T-helper 2 cell treated with Interferon-gamma antibody and Interleukin-4, amounts not matched to agents 5 μg/mL and 100 μg/mL, for 36 hours (primary cell): ENCODE measurements at regions not wholly inside any gene's neighbourhood (a gene's known extent, or its start where the extent isn't known, plus 50 kb on each side); places are given as distances from the start of the nearest gene placed in this dataset.

ENCODE experiments used
- DNase-seq: peaks from one replicate; pipeline ENCODE4 v3.0.0; 2021; ENCODE audit warnings: low spot score
- H3K27ac Mint-ChIP-seq: one replicate; pipeline ENCODE4 v1.8.0; 2021; ENCODE audit warnings: mild to moderate bottlenecking, mixed read lengths
- H3K27me3 Mint-ChIP-seq: one replicate; pipeline ENCODE4 v1.8.0; 2021; ENCODE audit warnings: low read depth, mixed read lengths
- H3K36me3 Mint-ChIP-seq: one replicate; pipeline ENCODE4 v1.8.0; 2021; ENCODE audit warnings: low read depth, mixed read lengths
- H3K4me1 Mint-ChIP-seq: one replicate; pipeline ENCODE4 v1.8.0; 2021; ENCODE audit warnings: low read depth, mixed read lengths
- H3K4me3 Mint-ChIP-seq: one replicate; pipeline ENCODE4 v1.8.0; 2022; ENCODE audit warnings: mild to moderate bottlenecking, moderate library complexity, mixed read lengths
- H3K9me3 Mint-ChIP-seq: one replicate; pipeline ENCODE4 v1.8.0; 2021; ENCODE audit warnings: mixed read lengths

DNA sequence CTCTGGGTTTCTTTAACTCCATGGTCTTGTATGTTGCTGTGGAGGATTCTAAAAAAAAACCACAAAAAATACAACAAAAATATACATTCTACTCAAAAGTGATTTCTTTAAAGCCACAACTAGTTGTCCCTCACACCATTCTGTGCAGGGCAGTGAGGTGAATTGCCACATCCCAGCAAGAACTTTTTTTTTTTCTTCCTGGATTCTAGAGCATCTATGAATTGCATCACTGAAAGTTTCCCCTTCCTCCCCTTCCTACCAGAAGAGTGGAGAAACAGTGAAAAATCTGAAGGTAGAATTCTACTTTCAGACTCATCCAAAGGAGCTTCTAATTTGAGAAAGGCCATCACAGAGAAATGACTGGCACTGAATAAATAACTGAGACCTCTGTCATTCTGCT lies 395.3 kb downstream of the AEBP2 start:
- peak overlapping the region; percentile 22 for H3K27ac Mint-ChIP-seq
- H3K4me3 Mint-ChIP-seq, result no peak overlapping the region
- no peak for DNase-seq
- H3K4me1 Mint-ChIP-seq, result peaks cover 17% of the 10 kb centered on the region
- H3K36me3 Mint-ChIP-seq, result no peaks in the 10 kb centered on the region
- no peaks in the 10 kb centered on the region for H3K27me3 Mint-ChIP-seq
- peaks cover 6% of the 10 kb centered on the region for H3K9me3 Mint-ChIP-seq

DNA sequence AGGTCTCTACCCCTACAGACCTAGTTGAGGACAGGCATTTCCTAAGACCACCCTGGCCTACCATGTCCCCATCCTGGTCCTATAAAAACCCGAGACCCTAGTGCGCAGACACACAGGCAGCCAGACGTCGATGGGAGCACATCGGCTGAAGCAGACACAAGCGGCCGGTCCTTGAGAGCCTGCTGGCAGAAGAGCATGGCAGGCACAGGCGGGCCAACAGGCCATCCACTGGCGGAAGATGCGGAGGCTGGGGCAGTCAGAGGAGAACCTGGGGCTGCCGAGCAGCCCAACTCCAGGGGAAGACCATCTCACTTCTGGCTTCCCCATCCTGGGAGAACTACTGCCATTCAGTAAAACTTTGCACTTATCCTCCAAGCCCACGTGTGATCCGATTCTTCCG lies 396.8 kb downstream of the AEBP2 start:
- Mint-ChIP-seq H3K9me3 (peaks cover 6% of the 10 kb centered on the region), H3K36me3 (no peaks in the 10 kb centered on the region), H3K27ac (no peak overlapping the region), H3K27me3 (no peaks in the 10 kb centered on the region), H3K4me1 (peaks cover 10% of the 10 kb centered on the region), H3K4me3 (no peak overlapping the region)
- DNase-seq, result no peak

DNA sequence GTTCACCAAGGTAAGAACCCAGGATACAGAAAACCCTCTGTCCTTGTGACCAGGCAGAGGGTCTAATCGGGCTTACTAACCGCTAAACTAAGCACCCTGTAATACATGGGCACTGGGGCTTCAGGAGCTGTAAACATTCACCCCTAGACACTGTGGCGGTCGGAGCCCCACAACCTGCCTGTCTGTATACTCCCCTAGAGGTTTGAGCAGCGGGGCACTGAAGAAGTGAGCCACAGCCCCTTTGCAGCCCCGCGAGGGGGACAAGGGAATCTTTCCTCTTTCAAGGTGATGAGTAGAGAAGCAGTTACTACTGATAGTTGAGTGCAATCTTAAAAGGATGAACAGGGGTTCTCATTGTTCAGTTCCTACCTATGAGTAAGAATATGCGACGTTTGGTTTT lies 397.2 kb downstream of the AEBP2 start:
- no peak for DNase-seq
- H3K4me3 Mint-ChIP-seq, result no peak overlapping the region
- H3K27ac Mint-ChIP-seq, result no peak overlapping the region

DNA sequence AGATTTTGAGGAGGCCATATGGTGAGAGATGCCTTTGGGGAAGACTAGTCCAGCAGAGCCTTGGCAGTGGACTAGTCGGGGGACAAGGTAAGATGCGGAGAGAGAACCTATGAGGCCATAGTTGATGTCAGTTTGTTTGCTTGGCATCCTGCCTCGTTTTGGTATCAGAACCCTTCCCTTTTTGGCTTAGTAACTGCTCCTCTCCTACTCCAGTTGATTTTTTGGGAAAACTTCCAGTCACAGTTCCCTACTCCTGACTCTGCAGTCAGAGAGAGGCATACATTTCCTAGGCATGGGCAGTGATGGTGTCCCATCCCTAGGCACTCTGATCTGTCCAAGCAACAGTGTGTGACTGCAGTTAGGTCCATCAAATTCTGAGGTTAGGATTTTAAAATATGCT lies 398.3 kb downstream of the AEBP2 start:
- Mint-ChIP-seq H3K27me3 (no peaks in the 10 kb centered on the region), H3K9me3 (peaks cover 6% of the 10 kb centered on the region), H3K27ac (no peak overlapping the region), H3K4me1 (peaks cover 10% of the 10 kb centered on the region), H3K36me3 (no peaks in the 10 kb centered on the region), H3K4me3 (no peak overlapping the region)
- DNase-seq, result no peak

More for the DNA sequence above, 397.2 kb downstream of the AEBP2 start:
- no peaks in the 10 kb centered on the region for H3K27me3 Mint-ChIP-seq
- H3K9me3 Mint-ChIP-seq, result peaks cover 6% of the 10 kb centered on the region
- peaks cover 10% of the 10 kb centered on the region for H3K4me1 Mint-ChIP-seq
- H3K36me3 Mint-ChIP-seq, result no peaks in the 10 kb centered on the region

DNA sequence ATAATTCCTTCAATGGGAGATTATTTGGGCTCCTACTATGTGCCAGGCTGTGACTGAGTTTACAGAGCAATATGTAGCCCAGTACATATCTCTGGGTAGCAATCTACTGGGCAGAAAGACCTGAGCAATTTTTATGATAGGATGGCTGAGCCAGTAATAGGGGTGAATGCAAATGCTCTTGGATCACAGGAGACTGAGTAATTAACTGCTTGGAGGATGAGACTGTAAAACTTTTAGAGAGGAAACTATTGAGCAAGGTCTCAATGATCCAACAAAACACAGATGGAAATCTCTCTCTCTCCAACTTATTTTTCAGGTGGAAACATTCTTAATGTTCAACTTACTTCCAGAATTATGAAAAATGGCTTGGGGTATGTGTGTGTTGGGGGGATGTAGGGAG lies 402.2 kb downstream of the AEBP2 start:
- Mint-ChIP-seq H3K9me3 (peaks cover 3% of the 10 kb centered on the region), H3K27me3 (no peaks in the 10 kb centered on the region), H3K4me1 (no peaks in the 10 kb centered on the region), H3K4me3 (no peak overlapping the region), H3K27ac (no peak overlapping the region), H3K36me3 (no peaks in the 10 kb centered on the region)
- no peak for DNase-seq

DNA sequence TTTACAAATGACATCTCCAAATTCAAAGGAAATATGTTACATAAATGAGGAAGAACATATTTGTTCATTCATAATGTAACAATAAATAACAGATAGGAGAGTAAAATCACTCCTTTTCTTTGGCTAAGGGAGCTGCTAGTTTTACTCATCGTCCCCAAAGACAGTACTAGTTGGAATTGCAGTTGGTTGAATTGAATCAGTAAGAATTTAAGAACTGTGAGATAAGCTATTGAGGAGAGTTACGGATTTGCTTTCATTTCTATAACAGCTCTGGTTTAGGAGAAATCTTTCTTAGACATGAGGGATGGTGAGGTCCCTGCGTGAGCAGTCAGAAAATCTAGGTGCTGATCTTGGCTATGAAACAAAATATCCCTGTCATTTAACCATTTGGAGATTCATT lies 402.8 kb downstream of the AEBP2 start:
- Mint-ChIP-seq H3K4me1 (peaks cover under 1% of the 10 kb centered on the region), H3K9me3 (peaks cover 5% of the 10 kb centered on the region), H3K4me3 (no peak overlapping the region), H3K27ac (no peak overlapping the region), H3K36me3 (no peaks in the 10 kb centered on the region), H3K27me3 (no peaks in the 10 kb centered on the region)
- no peak for DNase-seq

DNA sequence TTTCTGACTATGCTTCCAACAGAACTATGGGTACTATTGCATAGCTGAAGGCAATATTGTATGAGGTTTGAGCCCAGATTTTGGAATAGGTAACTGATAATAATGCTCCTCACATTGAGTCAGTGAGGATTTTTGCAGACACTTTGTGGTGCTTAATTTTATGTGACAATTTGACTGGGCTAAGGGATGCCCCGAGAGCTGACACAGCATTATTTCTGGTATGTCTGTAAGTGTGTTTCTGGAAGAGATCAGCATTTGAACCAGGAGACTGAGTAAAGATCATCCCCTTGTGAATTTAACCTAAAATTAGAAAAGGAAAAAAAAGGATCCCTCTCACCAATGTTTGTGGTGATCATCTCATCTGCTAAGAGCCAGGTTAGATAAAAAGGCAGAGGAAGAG lies 404.9 kb downstream of the AEBP2 start:
- H3K4me1 Mint-ChIP-seq, result peaks cover 6% of the 10 kb centered on the region
- H3K27ac Mint-ChIP-seq, result no peak overlapping the region
- peaks cover 6% of the 10 kb centered on the region for H3K9me3 Mint-ChIP-seq
- H3K4me3 Mint-ChIP-seq, result no peak overlapping the region
- H3K27me3 Mint-ChIP-seq, result no peaks in the 10 kb centered on the region
- H3K36me3 Mint-ChIP-seq, result no peaks in the 10 kb centered on the region
- no peak for DNase-seq

DNA sequence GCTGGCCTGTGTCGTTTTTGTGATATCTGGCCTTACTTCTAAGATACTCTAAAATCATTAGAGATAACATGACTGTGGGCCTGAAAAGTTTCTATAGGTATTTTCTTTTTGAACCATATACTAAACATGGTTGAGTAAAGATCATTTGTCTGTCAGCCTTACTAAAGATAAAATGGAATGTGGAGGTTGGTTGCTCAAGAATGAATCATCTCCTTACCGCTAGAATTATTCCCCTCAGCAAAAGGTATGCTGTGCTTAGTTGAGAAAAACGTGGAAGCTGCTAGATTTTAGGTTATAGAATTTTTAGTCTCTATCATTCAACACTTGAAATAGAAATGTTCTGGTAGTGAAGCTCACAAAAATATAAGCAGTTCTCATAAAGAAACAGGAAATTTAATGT lies 407.3 kb downstream of the AEBP2 start:
- Mint-ChIP-seq H3K4me3 (no peak overlapping the region), H3K27ac (no peak overlapping the region), H3K4me1 (peaks cover 6% of the 10 kb centered on the region), H3K9me3 (peaks cover 10% of the 10 kb centered on the region), H3K27me3 (no peaks in the 10 kb centered on the region), H3K36me3 (no peaks in the 10 kb centered on the region)
- DNase-seq, result no peak

DNA sequence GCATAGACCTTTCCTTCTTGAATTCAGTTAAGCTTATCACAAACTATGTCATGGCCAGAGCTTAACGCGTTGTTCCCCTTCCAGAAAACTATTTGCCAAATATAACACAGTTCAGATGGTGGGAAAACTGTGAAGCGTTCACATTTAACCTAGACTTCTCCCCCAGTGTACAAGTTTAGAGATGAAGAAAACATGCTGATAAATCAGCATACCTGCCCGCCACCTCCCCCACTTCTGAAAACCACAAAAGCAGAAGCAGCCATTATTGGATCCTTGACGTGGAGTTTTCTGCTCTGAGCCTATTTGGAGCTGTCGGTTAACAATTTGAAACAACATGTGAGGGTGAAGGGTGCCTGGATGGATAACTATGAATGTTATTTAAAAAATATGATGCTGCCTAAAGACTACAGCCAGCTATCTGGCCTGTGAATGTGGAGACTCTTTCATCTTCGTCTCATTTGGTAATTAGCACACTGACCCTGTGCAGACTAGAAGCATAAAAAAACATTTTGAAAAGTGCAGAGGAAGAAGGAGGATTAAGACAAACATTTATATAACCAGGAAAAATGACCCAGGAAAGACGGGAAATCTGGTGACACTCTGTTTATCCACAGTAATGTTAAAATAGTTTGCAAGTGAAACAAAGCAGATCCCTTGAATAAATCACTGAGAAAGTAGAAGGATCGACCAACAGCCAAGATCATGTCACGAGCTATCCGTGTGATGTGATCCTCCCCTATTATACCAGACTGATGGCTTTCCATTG lies 408.2 kb downstream of the AEBP2 start:
- peaks cover 10% of the 10 kb centered on the region for H3K9me3 Mint-ChIP-seq
- H3K27ac Mint-ChIP-seq, result no peak overlapping the region
- peaks cover 7% of the 10 kb centered on the region for H3K4me1 Mint-ChIP-seq
- H3K36me3 Mint-ChIP-seq, result no peaks in the 10 kb centered on the region
- no peak overlapping the region for H3K4me3 Mint-ChIP-seq
- no peak for DNase-seq
- H3K27me3 Mint-ChIP-seq, result no peaks in the 10 kb centered on the region

DNA sequence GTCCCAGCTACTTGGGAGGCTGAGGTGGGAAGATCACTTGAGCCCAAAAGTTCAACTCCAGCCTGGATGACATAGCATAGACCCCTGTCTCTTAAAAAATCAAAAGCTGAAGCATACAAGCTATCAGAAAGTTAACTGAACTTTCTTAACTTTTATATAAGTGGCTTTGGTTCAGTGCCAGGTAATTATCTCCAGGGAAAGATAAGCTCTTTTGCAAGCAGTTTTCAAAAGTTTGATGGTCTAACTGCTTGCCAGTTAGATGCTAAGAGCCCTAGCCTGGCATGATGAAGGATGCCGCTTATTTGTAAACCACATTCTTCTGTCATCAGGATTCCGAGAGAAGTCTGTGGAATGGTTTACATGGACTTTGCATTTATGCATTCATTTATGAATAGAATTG lies 409.1 kb downstream of the AEBP2 start:
- no peaks in the 10 kb centered on the region for H3K36me3 Mint-ChIP-seq
- H3K27me3 Mint-ChIP-seq, result no peaks in the 10 kb centered on the region
- peaks cover 10% of the 10 kb centered on the region for H3K9me3 Mint-ChIP-seq
- peaks cover 7% of the 10 kb centered on the region for H3K4me1 Mint-ChIP-seq
- no peak overlapping the region for H3K27ac Mint-ChIP-seq
- H3K4me3 Mint-ChIP-seq, result no peak overlapping the region
- no peak for DNase-seq

DNA sequence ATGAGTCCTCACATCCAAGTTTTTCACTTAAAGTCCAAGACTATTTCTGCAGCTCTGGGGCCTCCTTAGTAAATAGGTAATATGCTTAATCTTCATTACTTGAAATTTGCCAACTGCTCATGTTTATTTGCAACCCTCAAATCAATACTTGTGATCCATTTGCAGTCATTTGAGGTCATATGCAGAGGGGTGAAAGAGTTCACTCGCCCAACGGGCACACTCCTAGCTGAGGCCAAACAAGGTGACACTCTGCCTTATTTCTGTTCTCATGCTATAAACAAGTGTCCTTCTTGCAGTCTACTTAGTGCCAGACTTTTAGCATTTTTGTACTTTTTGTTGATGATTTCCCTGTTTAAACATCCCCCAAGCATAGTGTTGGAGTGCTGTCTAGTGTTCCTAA lies 409.9 kb downstream of the AEBP2 start:
- Mint-ChIP-seq H3K4me3 (no peak overlapping the region), H3K9me3 (peaks cover 10% of the 10 kb centered on the region), H3K27ac (no peak overlapping the region), H3K27me3 (no peaks in the 10 kb centered on the region), H3K4me1 (peaks cover 7% of the 10 kb centered on the region), H3K36me3 (no peaks in the 10 kb centered on the region)
- DNase-seq, result no peak

DNA sequence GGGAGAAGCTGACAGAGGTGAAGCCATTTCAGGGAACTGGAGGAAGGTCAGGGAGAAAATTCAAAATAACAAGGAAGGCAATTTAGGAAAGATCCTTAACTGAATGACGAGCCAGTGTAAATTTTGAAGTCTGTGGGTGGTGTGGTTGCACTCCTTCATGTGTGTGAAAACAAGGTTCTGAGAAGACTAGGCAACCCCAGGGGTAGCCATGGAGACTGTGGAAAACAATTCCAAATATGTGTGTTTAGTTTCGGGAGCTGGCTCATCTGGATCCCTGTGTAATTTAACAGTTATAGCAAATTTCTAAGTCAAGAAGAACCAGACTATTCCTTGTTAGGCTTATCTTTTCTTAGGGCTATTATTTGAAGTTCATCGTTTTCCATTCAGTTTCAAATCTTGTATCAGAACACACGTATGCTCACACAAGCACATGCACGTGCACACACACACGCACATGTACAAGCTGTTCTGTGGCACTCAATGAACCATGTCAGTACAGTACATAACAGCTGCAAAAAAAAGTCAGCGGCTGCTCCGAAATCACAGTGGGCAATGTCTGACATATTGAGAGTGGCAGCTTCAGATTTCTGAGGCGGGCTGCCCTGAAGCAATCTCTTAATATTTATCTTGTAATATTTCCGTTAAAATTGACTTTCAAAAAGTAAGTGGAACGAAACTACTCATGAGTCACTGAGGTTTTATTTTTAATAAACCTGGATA lies 411.2 kb downstream of the AEBP2 start:
- Mint-ChIP-seq H3K36me3 (no peaks in the 10 kb centered on the region), H3K27ac (no peak overlapping the region), H3K9me3 (peaks cover 10% of the 10 kb centered on the region), H3K27me3 (no peaks in the 10 kb centered on the region), H3K4me1 (peaks cover 7% of the 10 kb centered on the region), H3K4me3 (no peak overlapping the region)
- DNase-seq, result no peak

DNA sequence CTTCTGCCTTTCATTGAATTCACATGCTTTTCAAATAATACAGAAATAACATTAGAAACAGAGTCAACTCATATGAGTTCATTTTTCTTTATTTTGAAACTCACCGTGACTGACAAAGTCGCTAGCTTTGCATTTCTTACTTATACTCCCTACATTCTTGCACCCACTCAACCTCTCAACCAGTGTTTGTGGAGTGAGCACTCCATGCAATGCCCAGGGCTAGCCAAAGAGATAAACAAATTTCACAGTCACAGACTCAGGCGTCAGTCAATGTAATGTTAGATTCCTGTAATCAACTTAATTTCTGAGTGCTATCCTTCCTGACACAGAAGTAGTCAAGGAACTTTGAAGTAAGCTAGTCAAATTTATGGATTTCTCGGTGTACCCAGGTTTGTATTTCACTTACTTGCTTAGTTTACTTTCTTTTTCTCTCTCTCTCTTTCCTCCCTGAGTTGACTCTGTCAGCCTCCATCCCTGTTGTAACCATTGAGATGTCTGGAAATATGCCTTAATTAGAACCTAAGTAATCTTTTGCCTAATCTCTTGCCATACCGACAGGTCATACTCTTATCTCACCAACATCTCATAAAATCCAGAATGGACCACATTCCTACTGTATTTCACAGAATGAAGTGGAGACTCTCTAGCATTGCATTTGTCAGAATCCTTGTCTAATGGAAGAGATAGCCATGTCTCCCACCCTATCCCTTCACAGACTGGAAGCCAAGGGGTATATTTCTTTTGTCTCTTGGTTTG lies 413.0 kb downstream of the AEBP2 start:
- Mint-ChIP-seq H3K27me3 (no peaks in the 10 kb centered on the region), H3K4me1 (peaks cover 5% of the 10 kb centered on the region), H3K36me3 (no peaks in the 10 kb centered on the region)

DNA sequence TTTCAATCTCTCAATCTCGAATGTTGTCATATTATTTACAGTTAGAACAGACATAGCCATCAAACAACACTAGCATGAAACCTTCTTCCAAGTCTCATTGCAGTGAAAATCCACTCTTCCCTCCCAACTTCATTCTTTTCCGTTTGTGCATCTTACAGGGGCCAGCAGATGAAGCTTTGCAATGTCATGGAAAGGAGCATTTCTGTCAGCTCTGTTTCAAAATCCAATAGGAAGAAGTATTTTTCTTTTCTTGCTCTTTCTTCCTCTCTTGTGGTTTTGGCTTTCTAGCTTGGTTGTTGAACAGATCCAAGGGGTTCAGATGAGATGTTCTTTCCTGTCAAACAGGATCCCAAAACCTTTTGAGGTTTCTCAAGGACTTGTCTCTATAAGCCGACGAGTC lies 416.6 kb downstream of the AEBP2 start:
- H3K27ac Mint-ChIP-seq, result no peak overlapping the region
- H3K4me1 Mint-ChIP-seq, result peaks cover 1% of the 10 kb centered on the region
- H3K36me3 Mint-ChIP-seq, result no peaks in the 10 kb centered on the region
- no peaks in the 10 kb centered on the region for H3K9me3 Mint-ChIP-seq
- no peak for DNase-seq
- no peak overlapping the region for H3K4me3 Mint-ChIP-seq
- no peaks in the 10 kb centered on the region for H3K27me3 Mint-ChIP-seq

More for the DNA sequence above, 413.0 kb downstream of the AEBP2 start:
- H3K9me3 Mint-ChIP-seq, result peaks cover 5% of the 10 kb centered on the region
- H3K27ac Mint-ChIP-seq, result no peak overlapping the region
- H3K4me3 Mint-ChIP-seq, result no peak overlapping the region
- DNase-seq, result no peak
